GOT3 (cell line): ENCODE measurements at regions not wholly inside any gene's neighbourhood (a gene's known extent, or its start where the extent isn't known, plus 50 kb on each side); places are given as distances from the start of the nearest gene placed in this dataset.
"Not testable (repeated sequence)": the region's sequence is repeated elsewhere in the genome, so short reads cannot be mapped to it uniquely, and the experiment has no call there.

Source experiments
- DNase-seq: peaks from one replicate; lab custom pipeline; 2025; ENCODE audit warnings: mixed read lengths; lab: John Stamatoyannopoulos, UW

DNA sequence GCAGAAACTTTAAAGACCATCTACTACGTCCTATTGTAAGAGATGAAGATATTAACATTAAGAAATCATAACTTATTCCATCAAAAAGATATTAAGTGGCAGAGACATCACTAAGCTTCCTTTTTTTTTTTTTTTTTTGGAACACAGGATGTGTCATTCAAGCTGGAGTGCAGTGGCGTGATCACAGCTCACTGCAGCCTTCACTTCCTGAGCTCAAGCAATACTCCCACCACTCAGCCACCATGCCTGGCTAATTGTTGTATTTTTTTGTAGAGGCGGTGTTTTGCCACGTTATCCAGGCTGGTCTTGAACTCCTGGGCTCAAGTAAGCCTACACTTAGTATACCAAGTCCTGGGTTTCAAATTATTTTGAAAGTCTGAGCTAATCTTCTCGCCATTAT lies 169.7 kb upstream of the KCTD7 start:
- DNase-seq, result not testable (repeated sequence)

DNA sequence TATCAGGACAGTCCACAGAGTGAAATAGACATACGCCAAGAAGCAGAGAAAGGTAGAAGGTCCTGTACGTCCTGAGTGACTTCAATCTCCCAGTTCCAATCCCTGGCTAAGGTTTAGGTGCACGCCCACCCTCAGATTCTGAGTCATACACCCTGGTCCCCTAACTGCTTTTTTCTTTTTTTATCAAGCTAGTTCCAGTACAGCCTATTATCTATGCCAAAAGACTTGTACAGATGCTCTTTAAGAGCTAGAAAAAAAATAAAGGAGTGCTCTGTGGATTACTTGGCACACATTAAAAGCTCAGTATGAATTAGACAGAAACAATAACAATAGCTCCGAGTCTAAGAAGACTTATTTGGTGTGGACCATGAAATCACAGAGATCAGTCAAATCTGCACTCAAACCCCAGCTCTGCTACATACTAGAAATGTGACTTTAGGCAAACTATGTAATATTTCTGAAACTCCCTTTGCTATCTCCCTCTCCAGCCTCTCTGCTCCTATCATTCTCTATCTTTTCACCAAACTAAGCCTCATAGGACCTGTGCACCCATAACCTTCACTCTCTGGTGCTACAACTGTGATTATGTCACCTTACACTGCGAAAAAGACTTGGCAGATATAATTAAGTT lies 168.8 kb upstream of the KCTD7 start:
- not testable (repeated sequence) for DNase-seq

- DNase-seq, result no peak
Observed at GRCh38 chr7:66460921-66461361, 167.7 kb upstream of the KCTD7 start.

- not testable (repeated sequence) for DNase-seq
Observed at GRCh38 chr7:66461397-66461796, 167.3 kb upstream of the KCTD7 start.

DNA sequence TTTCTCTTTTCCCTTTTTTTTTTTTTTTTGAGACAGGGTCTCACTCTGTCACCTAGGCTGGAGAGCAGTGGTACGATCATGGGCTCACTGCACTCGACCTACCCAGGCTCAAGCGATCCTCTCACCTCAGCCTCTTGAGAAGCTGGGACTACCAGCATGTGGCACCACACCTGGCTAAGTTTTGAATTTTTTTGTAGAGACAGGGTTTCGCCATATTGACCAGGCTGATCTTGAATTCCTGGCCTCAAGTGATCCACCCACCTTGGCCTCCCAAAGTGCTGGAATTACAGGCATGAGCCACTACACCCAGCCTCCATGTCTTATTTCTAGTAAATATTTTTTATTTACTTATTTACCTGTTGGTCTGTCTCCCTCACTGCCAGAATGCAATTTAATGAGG lies 165.8 kb upstream of the KCTD7 start:
- DNase-seq, result not testable (repeated sequence)

DNA sequence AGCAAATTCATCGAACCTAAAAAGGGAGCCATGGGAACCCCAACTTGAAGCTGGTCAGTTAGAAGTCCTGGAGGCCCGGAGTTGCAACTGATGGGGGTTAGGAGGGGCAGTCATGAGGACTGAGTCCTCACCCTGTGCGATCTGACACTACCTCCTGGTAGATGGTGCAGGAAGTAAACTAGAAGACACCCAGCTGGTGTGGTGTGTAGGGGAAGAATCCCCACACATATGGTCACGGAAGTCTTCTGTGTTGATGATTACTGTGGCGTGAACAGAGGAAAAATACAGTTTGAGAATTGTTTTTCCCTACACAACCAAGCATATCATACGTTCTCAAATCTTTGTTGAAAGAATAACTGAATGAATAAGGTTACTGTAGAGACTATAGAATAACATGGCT lies 164.6 kb upstream of the KCTD7 start:
- DNase-seq, result no peak

GRCh38 chr7:66466081-66466600 lies 162.5 kb upstream of the KCTD7 start:
- DNase-seq, result no peak

- DNase-seq, result no peak
Observed at GRCh38 chr7:66467887-66468286, 160.8 kb upstream of the KCTD7 start.

- not testable (repeated sequence) for DNase-seq
Observed at GRCh38 chr7:66473064-66473463, 155.6 kb upstream of the KCTD7 start.

- DNase-seq, result no peak
Observed at GRCh38 chr7:66474441-66474840, 154.2 kb upstream of the KCTD7 start.

GRCh38 chr7:66476056-66476455 lies 152.6 kb upstream of the KCTD7 start:
- not testable (repeated sequence) for DNase-seq

- DNase-seq, result not testable (repeated sequence)
Observed at GRCh38 chr7:66477822-66478397, 150.8 kb upstream of the KCTD7 start.

- DNase-seq, result not testable (repeated sequence)
Observed at GRCh38 chr7:66481229-66481628, 147.5 kb upstream of the KCTD7 start.

DNA sequence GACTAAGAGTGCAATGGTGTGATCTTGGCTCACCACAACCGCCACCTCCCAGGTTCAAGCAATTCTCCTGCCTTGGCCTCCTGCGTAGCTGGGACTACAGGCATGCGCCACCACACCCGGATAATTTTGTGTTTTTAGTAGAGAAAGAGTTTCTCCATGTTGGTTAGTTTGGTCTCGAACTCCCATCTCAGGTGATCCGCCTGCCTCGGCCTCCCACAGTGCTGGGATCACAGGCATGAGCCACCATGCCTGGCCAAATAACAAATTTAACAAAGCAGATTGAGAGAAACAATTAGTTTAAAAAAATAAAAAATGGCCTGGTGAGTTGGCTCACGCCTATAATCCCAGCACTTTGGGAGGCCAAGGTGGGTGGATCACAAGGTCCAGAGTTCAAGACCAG lies 139.6 kb upstream of the KCTD7 start:
- not testable (repeated sequence) for DNase-seq

DNA sequence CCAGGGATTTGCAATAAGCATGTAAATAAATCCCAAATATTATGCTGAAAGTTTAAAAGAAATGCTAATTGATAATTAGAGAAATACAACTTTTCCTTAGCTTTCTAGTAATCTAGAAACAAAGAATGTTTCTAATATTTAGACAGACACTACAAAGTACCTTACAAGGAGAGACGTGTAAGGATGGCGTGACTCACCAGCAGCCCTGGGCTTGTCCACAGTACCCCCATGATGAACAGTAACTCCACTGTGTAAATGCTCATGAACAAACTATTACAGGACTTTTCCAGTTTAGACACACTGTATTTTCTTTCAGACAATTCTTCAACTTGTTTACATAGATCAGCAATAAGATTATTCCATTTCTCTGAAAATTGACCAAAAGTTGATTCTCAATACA lies 138.9 kb upstream of the KCTD7 start:
- DNase-seq, result not testable (repeated sequence)

- DNase-seq, result not testable (repeated sequence)
Observed at GRCh38 chr7:66490979-66491378, 137.7 kb upstream of the KCTD7 start.

- not testable (repeated sequence) for DNase-seq
Observed at GRCh38 chr7:66492405-66492804, 136.3 kb upstream of the KCTD7 start.

GRCh38 chr7:66493235-66494205 lies 135.2 kb upstream of the KCTD7 start:
- peak; percentile 88 for DNase-seq

DNA sequence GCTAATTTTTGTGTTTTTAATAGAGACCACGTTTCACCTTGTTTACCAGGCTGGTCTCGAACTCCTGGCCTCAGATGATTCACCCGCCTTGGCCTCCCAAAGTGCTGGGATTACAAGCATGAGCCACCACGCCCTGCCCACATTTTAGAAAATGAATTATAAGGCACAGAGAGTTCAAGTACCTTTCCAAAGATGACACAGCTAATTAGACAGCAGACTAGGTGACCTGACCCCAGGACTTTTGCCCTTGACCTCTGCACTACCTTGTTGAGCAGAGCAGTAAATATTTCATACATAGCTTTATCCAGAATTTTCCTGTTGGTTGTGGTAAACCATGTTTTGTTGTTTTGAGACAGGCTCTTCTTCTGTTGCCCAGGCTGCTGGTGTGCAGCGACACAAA lies 131.3 kb upstream of the KCTD7 start:
- no peak for DNase-seq

GRCh38 chr7:66500087-66500486 lies 128.6 kb upstream of the KCTD7 start:
- DNase-seq, result no peak

- DNase-seq, result no peak
Observed at GRCh38 chr7:66502230-66503035, 126.2 kb upstream of the KCTD7 start.

DNA sequence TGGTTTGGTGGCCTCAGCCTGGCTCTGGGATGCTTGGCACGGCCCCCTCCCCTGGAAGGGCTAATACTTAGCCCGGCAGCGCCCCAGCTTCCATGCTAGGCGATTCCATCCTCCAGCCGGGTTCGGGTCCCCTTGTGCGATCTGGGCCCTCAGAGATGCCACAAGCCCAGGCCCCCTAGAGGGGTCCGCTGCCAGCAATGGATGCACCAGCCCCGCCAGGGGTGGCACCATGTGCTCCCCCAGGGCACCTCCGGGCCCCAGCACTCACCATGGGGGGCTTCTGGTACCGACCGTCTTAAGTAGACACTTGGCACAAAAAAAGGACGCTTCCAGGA lies 125.7 kb upstream of the KCTD7 start:
- DNase-seq, result no peak
